ENCODE measurements at regions not wholly inside any gene's neighbourhood (a gene's known extent, or its start where the extent isn't known, plus 50 kb on each side); places are given as distances from the start of the nearest gene placed in this dataset.
"Not testable (repeated sequence)": the region's sequence is repeated elsewhere in the genome, so short reads cannot be mapped to it uniquely, and the experiment has no call there.

GRCh38 chr12:24352363-24352762 is 402.9 kb upstream of the SOX5 start:
- DNase-seq = no peak

- DNase-seq = no peak
Measured at GRCh38 chr12:24349051-24349799, 399.8 kb upstream of the SOX5 start.

GRCh38 chr12:24348180-24348579 is 398.7 kb upstream of the SOX5 start:
- DNase-seq = not testable (repeated sequence)

GRCh38 chr12:24328261-24328660 is 378.8 kb upstream of the SOX5 start:
- no peak for DNase-seq

GRCh38 chr12:24325331-24325730 is 375.9 kb upstream of the SOX5 start:
- no peak for DNase-seq

GRCh38 chr12:24307716-24308335 is 358.4 kb upstream of the SOX5 start:
- no peak for DNase-seq

GRCh38 chr12:24307153-24307552 is 357.7 kb upstream of the SOX5 start:
- no peak for DNase-seq

- DNase-seq = no peak
Measured at GRCh38 chr12:24306001-24306400, 356.5 kb upstream of the SOX5 start.

- DNase-seq = no peak
Measured at GRCh38 chr12:24304285-24304684, 354.8 kb upstream of the SOX5 start.

GRCh38 chr12:24302708-24303107 is 353.2 kb upstream of the SOX5 start:
- DNase-seq = no peak

- no peak for DNase-seq
Measured at GRCh38 chr12:24297516-24297915, 348.0 kb upstream of the SOX5 start.

- DNase-seq = no peak
Measured at GRCh38 chr12:24293549-24293948, 344.1 kb upstream of the SOX5 start.

- DNase-seq = no peak
Measured at GRCh38 chr12:24287963-24288362, 338.5 kb upstream of the SOX5 start.

- no peak for DNase-seq
Measured at GRCh38 chr12:24285448-24285847, 336.0 kb upstream of the SOX5 start.

GRCh38 chr12:24281341-24281740 is 331.9 kb upstream of the SOX5 start:
- no peak for DNase-seq

- DNase-seq = no peak
Measured at GRCh38 chr12:24280056-24280842, 330.8 kb upstream of the SOX5 start.

GRCh38 chr12:24278832-24279231 is 329.4 kb upstream of the SOX5 start:
- no peak for DNase-seq

- no peak for DNase-seq
Measured at GRCh38 chr12:24270965-24271364, 321.5 kb upstream of the SOX5 start.

GRCh38 chr12:24270464-24270863 is 321.0 kb upstream of the SOX5 start:
- no peak for DNase-seq

- DNase-seq = no peak
Measured at GRCh38 chr12:24268663-24269186, 319.3 kb upstream of the SOX5 start.

GRCh38 chr12:24266982-24267381 is 317.5 kb upstream of the SOX5 start:
- DNase-seq = no peak

- no peak for DNase-seq
Measured at GRCh38 chr12:24256684-24257083, 307.2 kb upstream of the SOX5 start.

- no peak for DNase-seq
Measured at GRCh38 chr12:24255920-24256665, 306.6 kb upstream of the SOX5 start.

Data from NCI-H2081 (cell line).